ENCODE measurements at regions not wholly inside any gene's neighbourhood (a gene's known extent, or its start where the extent isn't known, plus 50 kb on each side); places are given as distances from the start of the nearest gene placed in this dataset.

- no peak overlapping the region for H3K23ac ChIP-seq (ENCODE audit: insufficient read length, low read depth, low read length)
- H4K20me1 ChIP-seq (ENCODE audit: control insufficient read depth, insufficient read depth, insufficient read length): no peaks in the 10 kb centered on the region
- H3K79me1 ChIP-seq (ENCODE audit: insufficient read depth, low read depth, low read length, poor library complexity, severe bottlenecking): no peaks in the 10 kb centered on the region
- no peak overlapping the region for H2BK12ac ChIP-seq (ENCODE audit: insufficient read length, low read depth, low read length)
- no peak overlapping the region for H2BK20ac ChIP-seq (ENCODE audit: low read depth, low read length, poor library complexity, severe bottlenecking)
- H3K18ac ChIP-seq (ENCODE audit: insufficient read length, low read depth, low read length): no peak overlapping the region
- no peaks in the 10 kb centered on the region for H3K79me2 ChIP-seq (ENCODE audit: insufficient read depth, low read length)
- no peak for TF ChIP-seq CTCF (conservative IDR thresholded peaks at IDR 0.05)
- H2BK5ac ChIP-seq (ENCODE audit: insufficient read length, low read length): no peak overlapping the region
- no peak overlapping the region for H2BK15ac ChIP-seq (ENCODE audit: low read depth, low read length)
- H3K4ac ChIP-seq (ENCODE audit: low read depth, low read length): no peak overlapping the region
- no peak overlapping the region for H3K56ac ChIP-seq (ENCODE audit: insufficient read length, low read depth, low read length)
- H3K36me3 Mint-ChIP-seq (ENCODE audit: insufficient read depth in 1 of 3, low read depth in 3 of 3): no peaks in the 10 kb centered on the region; a peak in 1 of 7 replicates
- no peak overlapping the region for H3K9ac ChIP-seq (ENCODE audit: extremely low read depth, insufficient read length, low read length)
- no peak overlapping the region for H3T11ph ChIP-seq (ENCODE audit: low read length)
- peaks cover 91% of the 10 kb centered on the region for H3K27me3 Mint-ChIP-seq (ENCODE audit: low read depth)
- H3K9me3 Mint-ChIP-seq: peaks cover 0 to 1% of the 10 kb centered on the region in 2 experiments; a peak in 3 of 5 replicates
- H3K4me3 Mint-ChIP-seq: peak overlapping the region; percentile 65 to 89
- H2AK5ac ChIP-seq (ENCODE audit: insufficient read length, low read length): no peak overlapping the region
- no peak overlapping the region for H3K14ac ChIP-seq (ENCODE audit: insufficient read depth, low read length)
- H3K9me3 ChIP-seq (ENCODE audit: control insufficient read depth, low read depth, low read length): no peaks in the 10 kb centered on the region
- H3K4me1 ChIP-seq (ENCODE audit: insufficient read depth, low read length): peaks cover 2% of the 10 kb centered on the region; the same call in 1 of the 2 replicates
- peaks cover 38 to 43% of the 10 kb centered on the region in 2 experiments for H3K4me1 Mint-ChIP-seq
- H4K5ac ChIP-seq (ENCODE audit: insufficient read length, low read depth, low read length): no peak overlapping the region
- no peak overlapping the region; a peak in 1 of 7 replicates for H3K27ac Mint-ChIP-seq
- peak; percentile 45 for DNase-seq
- H3K27ac ChIP-seq (ENCODE audit: insufficient read length, low read depth, low read length): no peak overlapping the region
- no peak overlapping the region for H4K91ac ChIP-seq (ENCODE audit: insufficient read length, low read depth, low read length)
- H4K8ac ChIP-seq (replicated peaks; ENCODE audit: insufficient read length, low read depth, low read length): no peak overlapping the region
- no CpG with 5 or more reads among the region's 36 CpGs for WGBS (ENCODE audit: extremely low coverage, insufficient read length, low lambda C conversion rate)
- H2AFZ ChIP-seq (ENCODE audit: low read length): no peak overlapping the region
- H3K23me2 ChIP-seq (ENCODE audit: insufficient read length, low read depth, low read length, poor library complexity, severe bottlenecking): peaks cover 13% of the 10 kb centered on the region
- peak overlapping the region; percentile 59 for H3K4me2 ChIP-seq (ENCODE audit: insufficient read depth, insufficient read length, low read length)
- H2BK120ac ChIP-seq (ENCODE audit: low read depth, low read length, poor library complexity, severe bottlenecking): no peak overlapping the region
- peaks cover 35% of the 10 kb centered on the region; the same call in 1 of the 2 replicates for H3K27me3 ChIP-seq (ENCODE audit: insufficient read depth, low read length)
These were observed 532.1 kb upstream of the SEMA6D start for GRCh38 chr15:47184908-47185801.

Measured in H9 (cell line).